Right lobe of liver (tissue), 4 donors: ENCODE measurements at regions not wholly inside any gene's neighbourhood (a gene's known extent, or its start where the extent isn't known, plus 50 kb on each side); places are given as distances from the start of the nearest gene placed in this dataset.

Experiments used
- POLR2A ChIP-seq: fragments of 450-650 bp; IDR thresholded peaks from one replicate; pipeline ENCODE4 v1.6.1; 2017; ENCODE audit warnings: antibody characterized with exemption, mild to moderate bottlenecking
- TF ChIP-seq, protein P1 (sequence below), 4 donors: fragments of 200-600 bp in 3 of 4; fragments of 450-650 bp in 1 of 4; IDR thresholded peaks; one replicate each; pipeline versions ENCODE4 v1.5.1 to v1.8.0; 2016 to 2022; ENCODE audit warnings: antibody characterized with exemption in 4 of 4, mild to moderate bottlenecking in 2 of 4
- donor health status: DM: no; HTN: no; CAD: no.
- donor health status: DM: no; HTN: no; CAD: no.
- donor health status: DM: no; HTN: yes; CAD: no.

GRCh38 chr9:11002705-11003104, 389.9 kb upstream of the PTPRD start:
- TF ChIP-seq, protein P1, sequence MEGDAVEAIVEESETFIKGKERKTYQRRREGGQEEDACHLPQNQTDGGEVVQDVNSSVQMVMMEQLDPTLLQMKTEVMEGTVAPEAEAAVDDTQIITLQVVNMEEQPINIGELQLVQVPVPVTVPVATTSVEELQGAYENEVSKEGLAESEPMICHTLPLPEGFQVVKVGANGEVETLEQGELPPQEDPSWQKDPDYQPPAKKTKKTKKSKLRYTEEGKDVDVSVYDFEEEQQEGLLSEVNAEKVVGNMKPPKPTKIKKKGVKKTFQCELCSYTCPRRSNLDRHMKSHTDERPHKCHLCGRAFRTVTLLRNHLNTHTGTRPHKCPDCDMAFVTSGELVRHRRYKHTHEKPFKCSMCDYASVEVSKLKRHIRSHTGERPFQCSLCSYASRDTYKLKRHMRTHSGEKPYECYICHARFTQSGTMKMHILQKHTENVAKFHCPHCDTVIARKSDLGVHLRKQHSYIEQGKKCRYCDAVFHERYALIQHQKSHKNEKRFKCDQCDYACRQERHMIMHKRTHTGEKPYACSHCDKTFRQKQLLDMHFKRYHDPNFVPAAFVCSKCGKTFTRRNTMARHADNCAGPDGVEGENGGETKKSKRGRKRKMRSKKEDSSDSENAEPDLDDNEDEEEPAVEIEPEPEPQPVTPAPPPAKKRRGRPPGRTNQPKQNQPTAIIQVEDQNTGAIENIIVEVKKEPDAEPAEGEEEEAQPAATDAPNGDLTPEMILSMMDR (IDR thresholded peaks at IDR 0.05), result no peak
- no peak for TF ChIP-seq POLR2A
